Chondrocyte (in vitro differentiated cells): ENCODE measurements at regions not wholly inside any gene's neighbourhood (a gene's known extent, or its start where the extent isn't known, plus 50 kb on each side); places are given as distances from the start of the nearest gene placed in this dataset.

Experiments
- DNase-seq: peaks from one replicate; pipeline ENCODE4 v3.0.0; 2021; ENCODE audit warnings: mixed read lengths, low spot score
- H3K27ac Mint-ChIP-seq: one replicate; pipeline ENCODE4 v1.8.0; 2021; ENCODE audit warnings: mild to moderate bottlenecking, moderate library complexity, mixed read lengths; ENCODE audit not compliant: unreplicated experiment
- H3K27me3 Mint-ChIP-seq: 2 replicates; pipeline ENCODE4 v1.8.0; 2021; ENCODE audit warnings: low read depth, mixed read lengths
- H3K36me3 Mint-ChIP-seq: 2 replicates; pipeline ENCODE4 v1.8.0; 2021; ENCODE audit warnings: low read depth, mixed read lengths
- H3K4me1 Mint-ChIP-seq: 2 replicates; pipeline ENCODE4 v1.8.0; 2021; ENCODE audit warnings: low read depth, mild to moderate bottlenecking, mixed read lengths
- H3K4me3 Mint-ChIP-seq: one replicate; pipeline ENCODE4 v1.8.0; 2021; ENCODE audit warnings: mild to moderate bottlenecking, moderate library complexity, mixed read lengths; ENCODE audit not compliant: unreplicated experiment
- H3K9me3 Mint-ChIP-seq: 2 replicates; pipeline ENCODE4 v1.8.0; 2021; ENCODE audit warnings: low read depth, mixed read lengths
- CTCF ChIP-seq: fragments of 200-600 bp; sonication (generic); IDR thresholded peaks from 2 replicates; pipeline ENCODE4 v1.5.0; 2021; ENCODE audit warnings: antibody characterized with exemption, mild to moderate bottlenecking, moderate library complexity

- Mint-ChIP-seq H3K36me3 (no peaks in the 10 kb centered on the region), H3K4me1 (no peaks in the 10 kb centered on the region), H3K27me3 (peaks cover 7% of the 10 kb centered on the region), H3K4me3 (no peak overlapping the region), H3K9me3 (no peaks in the 10 kb centered on the region), H3K27ac (no peak overlapping the region)
- no peak for DNase-seq
- TF ChIP-seq CTCF, result no peak
Observed at GRCh38 chr3:187902041-187902471, 156.8 kb upstream of the BCL6 start.

GRCh38 chr3:187902936-187903335 lies 157.7 kb upstream of the BCL6 start:
- Mint-ChIP-seq H3K27me3 (peaks cover 7% of the 10 kb centered on the region), H3K4me1 (no peaks in the 10 kb centered on the region), H3K36me3 (no peaks in the 10 kb centered on the region), H3K4me3 (no peak overlapping the region), H3K9me3 (no peaks in the 10 kb centered on the region), H3K27ac (no peak overlapping the region)
- no peak for DNase-seq
- no peak for TF ChIP-seq CTCF

GRCh38 chr3:187903697-187904096 lies 158.4 kb upstream of the BCL6 start:
- no peaks in the 10 kb centered on the region for H3K9me3 Mint-ChIP-seq
- H3K4me3 Mint-ChIP-seq, result no peak overlapping the region
- no peaks in the 10 kb centered on the region for H3K4me1 Mint-ChIP-seq
- no peak overlapping the region for H3K27ac Mint-ChIP-seq
- no peak for DNase-seq
- H3K27me3 Mint-ChIP-seq, result peaks cover 7% of the 10 kb centered on the region
- H3K36me3 Mint-ChIP-seq, result no peaks in the 10 kb centered on the region
- TF ChIP-seq CTCF, result no peak

GRCh38 chr3:187906416-187906815 lies 161.1 kb upstream of the BCL6 start:
- H3K4me3 Mint-ChIP-seq, result no peak overlapping the region
- no peaks in the 10 kb centered on the region for H3K4me1 Mint-ChIP-seq
- no peaks in the 10 kb centered on the region for H3K9me3 Mint-ChIP-seq
- no peak for DNase-seq
- no peak for TF ChIP-seq CTCF
- no peak overlapping the region for H3K27ac Mint-ChIP-seq
- H3K27me3 Mint-ChIP-seq, result no peaks in the 10 kb centered on the region
- H3K36me3 Mint-ChIP-seq, result no peaks in the 10 kb centered on the region

- no peaks in the 10 kb centered on the region for H3K4me1 Mint-ChIP-seq
- no peak for DNase-seq
- H3K9me3 Mint-ChIP-seq, result no peaks in the 10 kb centered on the region
- TF ChIP-seq CTCF, result no peak
- H3K36me3 Mint-ChIP-seq, result no peaks in the 10 kb centered on the region
- H3K27ac Mint-ChIP-seq, result no peak overlapping the region
- H3K27me3 Mint-ChIP-seq, result no peaks in the 10 kb centered on the region
- H3K4me3 Mint-ChIP-seq, result no peak overlapping the region
Observed at GRCh38 chr3:187906920-187907319, 161.7 kb upstream of the BCL6 start.
